ENCODE measurements at regions not wholly inside any gene's neighbourhood (a gene's known extent, or its start where the extent isn't known, plus 50 kb on each side); places are given as distances from the start of the nearest gene placed in this dataset.
"Not testable (repeated sequence)": the region's sequence is repeated elsewhere in the genome, so short reads cannot be mapped to it uniquely, and the experiment has no call there.

DNA sequence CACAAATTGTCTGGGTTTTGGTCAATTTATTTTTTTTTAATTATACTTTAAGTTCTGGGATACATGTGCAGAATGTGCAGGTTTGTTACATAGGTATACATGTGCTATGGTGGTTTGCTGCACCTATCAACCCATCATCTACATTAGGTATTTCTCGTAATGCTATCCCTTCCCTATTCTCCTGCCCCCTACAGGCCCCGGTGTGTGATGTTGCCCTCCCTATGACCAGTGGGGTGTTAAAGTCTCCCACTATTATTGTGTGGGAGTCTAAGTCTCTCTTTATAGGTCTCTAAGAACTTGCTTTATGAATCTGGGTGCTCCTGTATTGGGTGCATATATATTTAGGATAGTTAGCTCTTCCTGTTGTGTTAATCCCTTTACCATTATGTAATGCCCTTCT is 104.4 kb downstream of the HNMT start:
- H3K4me1 ChIP-seq (ENCODE audit: insufficient read depth, low read length); H3K79me2 ChIP-seq (ENCODE audit: insufficient read depth, low read length); H3K23ac ChIP-seq (ENCODE audit: insufficient read length, low read depth, low read length); H4K91ac ChIP-seq (ENCODE audit: insufficient read length, low read depth, low read length); H3K9ac ChIP-seq (ENCODE audit: extremely low read depth, insufficient read length, low read length); H3K9me3 ChIP-seq (ENCODE audit: control insufficient read depth, low read depth, low read length); H2BK20ac ChIP-seq (ENCODE audit: low read depth, low read length, poor library complexity, severe bottlenecking); H3K36me3 Mint-ChIP-seq (ENCODE audit: insufficient read depth in 1 of 3, low read depth in 3 of 3); H3K4ac ChIP-seq (ENCODE audit: low read depth, low read length); H2AFZ ChIP-seq (ENCODE audit: low read length); H4K20me1 ChIP-seq (ENCODE audit: control insufficient read depth, insufficient read depth, insufficient read length); H4K5ac ChIP-seq (ENCODE audit: insufficient read length, low read depth, low read length); H2BK12ac ChIP-seq (ENCODE audit: insufficient read length, low read depth, low read length); H2AK5ac ChIP-seq (ENCODE audit: insufficient read length, low read length); H2BK120ac ChIP-seq (ENCODE audit: low read depth, low read length, poor library complexity, severe bottlenecking); H3K27ac ChIP-seq (ENCODE audit: insufficient read length, low read depth, low read length); H3K27ac Mint-ChIP-seq; H3T11ph ChIP-seq (ENCODE audit: low read length); H3K23me2 ChIP-seq (ENCODE audit: insufficient read length, low read depth, low read length, poor library complexity, severe bottlenecking); H3K27me3 ChIP-seq (ENCODE audit: insufficient read depth, low read length); H3K79me1 ChIP-seq (ENCODE audit: insufficient read depth, low read depth, low read length, poor library complexity, severe bottlenecking); H2BK15ac ChIP-seq (ENCODE audit: low read depth, low read length); H3K4me3 Mint-ChIP-seq; DNase-seq; H3K4me2 ChIP-seq (ENCODE audit: insufficient read depth, insufficient read length, low read length); H3K18ac ChIP-seq (ENCODE audit: insufficient read length, low read depth, low read length); H3K14ac ChIP-seq (ENCODE audit: insufficient read depth, low read length); H2BK5ac ChIP-seq (ENCODE audit: insufficient read length, low read length); H3K56ac ChIP-seq (ENCODE audit: insufficient read length, low read depth, low read length); H4K8ac ChIP-seq (replicated peaks; ENCODE audit: insufficient read length, low read depth, low read length); H3K9me3 Mint-ChIP-seq: not testable (repeated sequence)
- Mint-ChIP-seq H3K27me3 (ENCODE audit: low read depth) (peaks cover 37% of the 10 kb centered on the region), H3K4me1 (peaks cover 12 to 13% of the 10 kb centered on the region in 2 experiments)
- TF ChIP-seq, protein P1, sequence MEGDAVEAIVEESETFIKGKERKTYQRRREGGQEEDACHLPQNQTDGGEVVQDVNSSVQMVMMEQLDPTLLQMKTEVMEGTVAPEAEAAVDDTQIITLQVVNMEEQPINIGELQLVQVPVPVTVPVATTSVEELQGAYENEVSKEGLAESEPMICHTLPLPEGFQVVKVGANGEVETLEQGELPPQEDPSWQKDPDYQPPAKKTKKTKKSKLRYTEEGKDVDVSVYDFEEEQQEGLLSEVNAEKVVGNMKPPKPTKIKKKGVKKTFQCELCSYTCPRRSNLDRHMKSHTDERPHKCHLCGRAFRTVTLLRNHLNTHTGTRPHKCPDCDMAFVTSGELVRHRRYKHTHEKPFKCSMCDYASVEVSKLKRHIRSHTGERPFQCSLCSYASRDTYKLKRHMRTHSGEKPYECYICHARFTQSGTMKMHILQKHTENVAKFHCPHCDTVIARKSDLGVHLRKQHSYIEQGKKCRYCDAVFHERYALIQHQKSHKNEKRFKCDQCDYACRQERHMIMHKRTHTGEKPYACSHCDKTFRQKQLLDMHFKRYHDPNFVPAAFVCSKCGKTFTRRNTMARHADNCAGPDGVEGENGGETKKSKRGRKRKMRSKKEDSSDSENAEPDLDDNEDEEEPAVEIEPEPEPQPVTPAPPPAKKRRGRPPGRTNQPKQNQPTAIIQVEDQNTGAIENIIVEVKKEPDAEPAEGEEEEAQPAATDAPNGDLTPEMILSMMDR (conservative IDR thresholded peaks at IDR 0.05) = peak; percentile 59
- no CpG with 5 or more reads among the region's 2 CpGs for WGBS (ENCODE audit: extremely low coverage, insufficient read length, low lambda C conversion rate)

DNA sequence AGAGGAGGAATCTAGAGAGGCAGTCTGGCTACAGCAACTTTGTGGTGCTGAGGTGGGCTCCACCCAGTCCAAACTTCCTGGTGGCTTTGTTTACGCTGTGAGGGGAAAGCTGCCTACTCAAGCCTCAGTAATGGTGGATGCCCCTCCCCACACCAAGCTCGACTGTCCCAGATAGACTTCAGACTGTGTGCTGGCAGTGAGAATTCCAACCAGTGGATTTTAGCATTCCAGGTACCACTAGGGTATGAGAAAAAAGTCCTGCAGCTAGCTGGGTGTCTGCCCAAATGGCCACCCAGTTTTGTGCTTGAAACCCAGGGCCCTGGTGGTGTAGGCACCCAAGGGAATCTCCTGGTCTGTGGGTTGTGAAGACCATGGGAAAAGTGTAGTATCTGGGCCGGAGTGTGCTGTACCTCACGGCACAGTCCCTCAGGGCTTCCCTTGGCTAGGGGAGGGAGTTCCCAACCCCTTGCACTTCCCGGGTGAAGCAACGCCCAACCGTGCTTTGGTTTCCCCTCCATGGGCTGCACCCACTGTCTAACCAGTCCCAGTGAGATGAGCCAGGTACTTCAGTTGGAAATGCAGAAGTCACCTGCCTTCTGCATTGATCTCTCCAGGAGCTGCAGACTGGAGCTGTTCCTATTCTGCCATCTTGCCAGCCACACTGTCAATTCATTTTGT is 106.9 kb downstream of the HNMT start:
- not testable (repeated sequence) for H2BK12ac ChIP-seq (ENCODE audit: insufficient read length, low read depth, low read length); H3K79me2 ChIP-seq (ENCODE audit: insufficient read depth, low read length); H4K5ac ChIP-seq (ENCODE audit: insufficient read length, low read depth, low read length); H3K23ac ChIP-seq (ENCODE audit: insufficient read length, low read depth, low read length); H3K56ac ChIP-seq (ENCODE audit: insufficient read length, low read depth, low read length); H3K4ac ChIP-seq (ENCODE audit: low read depth, low read length); H3K9ac ChIP-seq (ENCODE audit: extremely low read depth, insufficient read length, low read length); H2AFZ ChIP-seq (ENCODE audit: low read length); H4K8ac ChIP-seq (replicated peaks; ENCODE audit: insufficient read length, low read depth, low read length); H3T11ph ChIP-seq (ENCODE audit: low read length); H4K91ac ChIP-seq (ENCODE audit: insufficient read length, low read depth, low read length); H2BK120ac ChIP-seq (ENCODE audit: low read depth, low read length, poor library complexity, severe bottlenecking); H3K4me3 Mint-ChIP-seq; H2BK5ac ChIP-seq (ENCODE audit: insufficient read length, low read length); H3K14ac ChIP-seq (ENCODE audit: insufficient read depth, low read length); H3K27ac ChIP-seq (ENCODE audit: insufficient read length, low read depth, low read length); H3K4me2 ChIP-seq (ENCODE audit: insufficient read depth, insufficient read length, low read length); DNase-seq; H2BK20ac ChIP-seq (ENCODE audit: low read depth, low read length, poor library complexity, severe bottlenecking); H4K20me1 ChIP-seq (ENCODE audit: control insufficient read depth, insufficient read depth, insufficient read length); H3K27me3 ChIP-seq (ENCODE audit: insufficient read depth, low read length); H3K9me3 ChIP-seq (ENCODE audit: control insufficient read depth, low read depth, low read length); H3K4me1 ChIP-seq (ENCODE audit: insufficient read depth, low read length); H3K18ac ChIP-seq (ENCODE audit: insufficient read length, low read depth, low read length); H3K27ac Mint-ChIP-seq; H3K79me1 ChIP-seq (ENCODE audit: insufficient read depth, low read depth, low read length, poor library complexity, severe bottlenecking); H2BK15ac ChIP-seq (ENCODE audit: low read depth, low read length); H3K9me3 Mint-ChIP-seq; H3K23me2 ChIP-seq (ENCODE audit: insufficient read length, low read depth, low read length, poor library complexity, severe bottlenecking); H3K36me3 Mint-ChIP-seq (ENCODE audit: insufficient read depth in 1 of 3, low read depth in 3 of 3); H2AK5ac ChIP-seq (ENCODE audit: insufficient read length, low read length)
- no CpG with 5 or more reads among the region's 7 CpGs for WGBS (ENCODE audit: extremely low coverage, insufficient read length, low lambda C conversion rate)
- Mint-ChIP-seq H3K27me3 (ENCODE audit: low read depth) (peaks cover 38% of the 10 kb centered on the region), H3K4me1 (peaks cover 12 to 13% of the 10 kb centered on the region in 2 experiments)

Measured in H9 (cell line).